ENCODE measurements at regions not wholly inside any gene's neighbourhood (a gene's known extent, or its start where the extent isn't known, plus 50 kb on each side); places are given as distances from the start of the nearest gene placed in this dataset.

DNA sequence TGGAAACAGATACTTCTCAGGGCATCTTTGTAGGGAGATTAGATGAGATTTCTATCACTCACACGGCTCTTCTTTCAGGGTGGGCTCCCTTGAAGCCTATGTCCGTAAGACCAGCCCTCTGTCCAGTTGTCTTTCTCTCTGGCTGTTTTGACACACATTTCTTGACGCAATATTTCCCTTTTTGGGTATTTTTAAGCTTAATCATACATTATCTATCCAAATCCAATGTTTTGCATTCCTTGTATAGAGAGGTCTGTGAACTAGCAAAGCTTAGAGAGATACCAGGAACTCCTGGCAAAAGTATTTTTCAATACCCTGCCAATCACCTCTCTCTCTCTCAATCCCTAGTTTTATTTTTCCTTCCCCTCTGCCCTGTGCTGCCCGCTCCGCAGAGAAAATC, 79.3 kb downstream of the EOMES start:
- Histone ChIP-seq H3K4me1 (ENCODE audit: insufficient read depth, low read length, poor library complexity, severe bottlenecking) (peaks cover 9% of the 10 kb centered on the region), H3K9me2 (replicated peaks; ENCODE audit: low read depth, low read length) (no peaks in the 10 kb centered on the region), H3K27me3 (ENCODE audit: insufficient read depth, low read length, poor library complexity, severe bottlenecking) (no peaks in the 10 kb centered on the region), H4K20me1 (ENCODE audit: insufficient read depth, low read length, poor library complexity, severe bottlenecking) (no peaks in the 10 kb centered on the region), H2AFZ (ENCODE audit: low read length) (no peak overlapping the region), H3K4me3 (ENCODE audit: low read length, poor library complexity, severe bottlenecking) (no peak overlapping the region), H3K36me3 (ENCODE audit: insufficient read depth, low read length) (no peaks in the 10 kb centered on the region), H3K9me3 (ENCODE audit: insufficient read depth, low read depth, low read length) (no peaks in the 10 kb centered on the region), H3K9ac (ENCODE audit: low read depth, low read length, poor library complexity, severe bottlenecking) (no peak overlapping the region), H3F3A (ENCODE audit: low read depth) (no peaks in the 10 kb centered on the region), H3K4me2 (ENCODE audit: low read depth, low read length, poor library complexity, severe bottlenecking) (no peak overlapping the region), H3K79me2 (ENCODE audit: insufficient read depth, low read length) (no peaks in the 10 kb centered on the region)
- TF ChIP-seq CTCF (conservative IDR thresholded peaks at IDR 0.05; ENCODE audit: low read length) (no peak), EZH2phosphoT487 (IDR thresholded peaks at IDR 0.05; ENCODE audit: borderline replicate concordance) (no peak)

GRCh38 chr3:27641888-27642601, 80.1 kb downstream of the EOMES start:
- no peak for TF ChIP-seq CTCF (conservative IDR thresholded peaks at IDR 0.05; ENCODE audit: low read length)
- TF ChIP-seq EZH2phosphoT487 (IDR thresholded peaks at IDR 0.05; ENCODE audit: borderline replicate concordance) = no peak
- no peaks in the 10 kb centered on the region for H3K79me2 ChIP-seq (ENCODE audit: insufficient read depth, low read length)
- H3K9me3 ChIP-seq (ENCODE audit: insufficient read depth, low read depth, low read length) = no peaks in the 10 kb centered on the region
- no peaks in the 10 kb centered on the region for H3K9me2 ChIP-seq (replicated peaks; ENCODE audit: low read depth, low read length)
- H3K36me3 ChIP-seq (ENCODE audit: insufficient read depth, low read length) = no peaks in the 10 kb centered on the region
- no peaks in the 10 kb centered on the region for H3F3A ChIP-seq (ENCODE audit: low read depth)
- no peak overlapping the region for H2AFZ ChIP-seq (ENCODE audit: low read length)
- H3K4me2 ChIP-seq (ENCODE audit: low read depth, low read length, poor library complexity, severe bottlenecking) = no peak overlapping the region
- H3K9ac ChIP-seq (ENCODE audit: low read depth, low read length, poor library complexity, severe bottlenecking) = no peak overlapping the region
- H3K4me3 ChIP-seq (ENCODE audit: low read length, poor library complexity, severe bottlenecking) = no peak overlapping the region
- H4K20me1 ChIP-seq (ENCODE audit: insufficient read depth, low read length, poor library complexity, severe bottlenecking) = no peaks in the 10 kb centered on the region
- peaks cover 9% of the 10 kb centered on the region for H3K4me1 ChIP-seq (ENCODE audit: insufficient read depth, low read length, poor library complexity, severe bottlenecking)
- H3K27me3 ChIP-seq (ENCODE audit: insufficient read depth, low read length, poor library complexity, severe bottlenecking) = no peaks in the 10 kb centered on the region

DNA sequence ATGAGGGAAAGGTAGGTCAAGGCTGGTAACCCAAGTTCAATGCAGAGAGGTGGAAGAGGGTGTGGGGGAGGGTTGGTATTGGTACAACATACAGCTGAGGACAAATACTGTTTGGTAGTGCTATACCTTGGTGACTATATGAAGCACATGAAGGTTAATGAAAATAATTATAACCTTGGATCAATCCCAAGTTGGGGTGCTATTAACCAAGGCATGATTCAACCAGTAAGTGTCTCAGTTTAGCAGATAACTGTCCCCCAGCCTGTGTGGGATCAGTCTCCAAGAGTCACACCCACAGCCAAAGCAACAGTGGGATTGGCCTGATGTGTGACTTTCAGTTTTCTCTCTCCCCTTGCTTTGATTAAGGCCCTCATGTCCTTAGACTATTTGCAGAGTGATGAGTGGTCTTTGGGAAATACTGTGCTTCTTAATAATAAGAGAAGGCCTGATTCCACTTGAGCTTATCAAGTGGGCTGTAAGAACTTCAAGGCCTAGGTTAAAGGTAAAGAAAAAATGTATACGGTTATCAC, 80.8 kb downstream of the EOMES start:
- H3K27me3 ChIP-seq (ENCODE audit: insufficient read depth, low read length, poor library complexity, severe bottlenecking) = no peaks in the 10 kb centered on the region
- peaks cover 9% of the 10 kb centered on the region for H3K4me1 ChIP-seq (ENCODE audit: insufficient read depth, low read length, poor library complexity, severe bottlenecking)
- H3K36me3 ChIP-seq (ENCODE audit: insufficient read depth, low read length) = no peaks in the 10 kb centered on the region
- H3K4me2 ChIP-seq (ENCODE audit: low read depth, low read length, poor library complexity, severe bottlenecking) = no peak overlapping the region
- H3K79me2 ChIP-seq (ENCODE audit: insufficient read depth, low read length) = no peaks in the 10 kb centered on the region
- no peak overlapping the region for H2AFZ ChIP-seq (ENCODE audit: low read length)
- no peak for TF ChIP-seq EZH2phosphoT487 (IDR thresholded peaks at IDR 0.05; ENCODE audit: borderline replicate concordance)
- TF ChIP-seq CTCF (conservative IDR thresholded peaks at IDR 0.05; ENCODE audit: low read length) = no peak
- no peak overlapping the region for H3K4me3 ChIP-seq (ENCODE audit: low read length, poor library complexity, severe bottlenecking)
- H3F3A ChIP-seq (ENCODE audit: low read depth) = peaks cover 4% of the 10 kb centered on the region; the same call in 1 of the 2 replicates
- no peaks in the 10 kb centered on the region for H3K9me3 ChIP-seq (ENCODE audit: insufficient read depth, low read depth, low read length)
- H3K9ac ChIP-seq (ENCODE audit: low read depth, low read length, poor library complexity, severe bottlenecking) = no peak overlapping the region
- H3K9me2 ChIP-seq (replicated peaks; ENCODE audit: low read depth, low read length) = no peaks in the 10 kb centered on the region
- no peaks in the 10 kb centered on the region for H4K20me1 ChIP-seq (ENCODE audit: insufficient read depth, low read length, poor library complexity, severe bottlenecking)
